Loucy (cell line): ENCODE measurements at regions not wholly inside any gene's neighbourhood (a gene's known extent, or its start where the extent isn't known, plus 50 kb on each side); places are given as distances from the start of the nearest gene placed in this dataset.

ENCODE experiments used
- H2AFZ ChIP-seq: fragments of 200-600 bp; sonication (generic); 2 replicates; pipeline ENCODE4 v1.6.0; 2016; ENCODE audit warnings: antibody characterized with exemption, mild to moderate bottlenecking, low read length, moderate library complexity
- H3F3A ChIP-seq: fragments of 200-600 bp; 2 replicates; pipeline ENCODE4 v1.6.0; 2016; ENCODE audit warnings: antibody characterized with exemption, low read depth, mild to moderate bottlenecking
- H3K27me3 ChIP-seq: fragments of 200-600 bp; sonication (generic); 2 replicates; pipeline ENCODE4 v1.6.1; 2014; ENCODE audit warnings: low read length, mild to moderate bottlenecking; ENCODE audit not compliant: insufficient read depth, poor library complexity, severe bottlenecking
- H3K36me3 ChIP-seq: fragments of 200-600 bp; sonication (generic); 2 replicates; pipeline ENCODE4 v1.6.1; 2016; ENCODE audit warnings: low read length; ENCODE audit not compliant: insufficient read depth
- H3K4me1 ChIP-seq: fragments of 200-600 bp; sonication (generic); 2 replicates; pipeline ENCODE4 v1.5.1; 2014; ENCODE audit warnings: low read length, mild to moderate bottlenecking; ENCODE audit not compliant: insufficient read depth, poor library complexity, severe bottlenecking
- H3K4me2 ChIP-seq: fragments of 200-600 bp; sonication (generic); 2 replicates; pipeline ENCODE4 v1.6.0; 2014; ENCODE audit warnings: antibody characterized with exemption, low read length, low read depth, mild to moderate bottlenecking; ENCODE audit not compliant: poor library complexity, severe bottlenecking
- H3K4me3 ChIP-seq: fragments of 200-600 bp; sonication (generic); 2 replicates; pipeline ENCODE4 v1.5.1; 2014; ENCODE audit warnings: low read length, mild to moderate bottlenecking, mixed read lengths; ENCODE audit not compliant: poor library complexity, severe bottlenecking
- H3K79me2 ChIP-seq: fragments of 200-600 bp; sonication (generic); 2 replicates; pipeline ENCODE4 v1.6.1; 2014; ENCODE audit warnings: low read length; ENCODE audit not compliant: insufficient read depth
- H3K9ac ChIP-seq: fragments of 200-600 bp; sonication (generic); 2 replicates; pipeline ENCODE4 v1.6.0; 2014; ENCODE audit warnings: mild to moderate bottlenecking, low read depth, low read length, moderate library complexity; ENCODE audit not compliant: poor library complexity, severe bottlenecking
- H3K9me2 ChIP-seq: fragments of 200-600 bp; sonication (generic); replicated peaks from 2 replicates; pipeline ENCODE4 v1.6.1; 2016; ENCODE audit warnings: low read depth, low read length, mixed read lengths
- H3K9me3 ChIP-seq: fragments of 200-600 bp; sonication (generic); 2 replicates; pipeline ENCODE4 v1.6.1; 2014; ENCODE audit warnings: mild to moderate bottlenecking, antibody characterized with exemption, low read length, low read depth; ENCODE audit not compliant: insufficient read depth
- H4K20me1 ChIP-seq: fragments of 200-600 bp; sonication (generic); 2 replicates; pipeline ENCODE4 v1.6.0; 2014; ENCODE audit warnings: antibody characterized with exemption, low read length, mild to moderate bottlenecking; ENCODE audit not compliant: insufficient read depth, poor library complexity, severe bottlenecking
- EZH2phosphoT487 ChIP-seq: fragments of 200-600 bp; IDR thresholded peaks from 2 replicates; pipeline ENCODE4 v1.6.1; 2018; ENCODE audit warnings: antibody characterized with exemption, mild to moderate bottlenecking, moderate library complexity, borderline replicate concordance
- TF ChIP-seq, protein P1 (sequence below): fragments of 200-600 bp; sonication (generic); conservative IDR thresholded peaks from 2 replicates; pipeline ENCODE4 v1.5.1; 2014; ENCODE audit warnings: mild to moderate bottlenecking, antibody characterized with exemption, low read length

DNA sequence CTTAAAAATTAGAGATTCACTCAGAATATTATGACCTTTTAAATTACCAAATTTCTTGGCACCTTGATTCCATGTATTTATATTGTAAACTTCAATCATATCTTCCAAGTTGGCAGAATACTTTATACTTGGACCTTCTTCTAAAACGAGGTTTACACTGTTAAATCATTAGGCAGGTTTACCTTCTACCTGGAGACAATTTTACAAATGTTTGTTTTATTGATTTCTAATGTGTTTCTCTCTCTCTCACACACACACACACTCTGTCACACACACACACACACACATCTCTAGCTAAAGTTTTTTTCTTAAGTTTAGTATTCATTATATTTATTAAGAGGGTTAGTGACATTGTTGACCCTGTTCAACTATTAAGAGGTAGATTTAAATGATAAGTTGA, 1155.6 kb downstream of the NSUN3 start:
- Histone ChIP-seq H3K9ac (no peak overlapping the region), H3K4me3 (no peak overlapping the region), H3K4me1 (no peaks in the 10 kb centered on the region), H3K36me3 (no peaks in the 10 kb centered on the region), H3K4me2 (no peak overlapping the region), H3K9me3 (no peaks in the 10 kb centered on the region), H3F3A (no peaks in the 10 kb centered on the region), H3K27me3 (no peaks in the 10 kb centered on the region), H4K20me1 (no peaks in the 10 kb centered on the region), H3K9me2 (no peaks in the 10 kb centered on the region), H3K79me2 (no peaks in the 10 kb centered on the region), H2AFZ (no peak overlapping the region)
- TF ChIP-seq, protein P1, sequence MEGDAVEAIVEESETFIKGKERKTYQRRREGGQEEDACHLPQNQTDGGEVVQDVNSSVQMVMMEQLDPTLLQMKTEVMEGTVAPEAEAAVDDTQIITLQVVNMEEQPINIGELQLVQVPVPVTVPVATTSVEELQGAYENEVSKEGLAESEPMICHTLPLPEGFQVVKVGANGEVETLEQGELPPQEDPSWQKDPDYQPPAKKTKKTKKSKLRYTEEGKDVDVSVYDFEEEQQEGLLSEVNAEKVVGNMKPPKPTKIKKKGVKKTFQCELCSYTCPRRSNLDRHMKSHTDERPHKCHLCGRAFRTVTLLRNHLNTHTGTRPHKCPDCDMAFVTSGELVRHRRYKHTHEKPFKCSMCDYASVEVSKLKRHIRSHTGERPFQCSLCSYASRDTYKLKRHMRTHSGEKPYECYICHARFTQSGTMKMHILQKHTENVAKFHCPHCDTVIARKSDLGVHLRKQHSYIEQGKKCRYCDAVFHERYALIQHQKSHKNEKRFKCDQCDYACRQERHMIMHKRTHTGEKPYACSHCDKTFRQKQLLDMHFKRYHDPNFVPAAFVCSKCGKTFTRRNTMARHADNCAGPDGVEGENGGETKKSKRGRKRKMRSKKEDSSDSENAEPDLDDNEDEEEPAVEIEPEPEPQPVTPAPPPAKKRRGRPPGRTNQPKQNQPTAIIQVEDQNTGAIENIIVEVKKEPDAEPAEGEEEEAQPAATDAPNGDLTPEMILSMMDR: no peak
- TF ChIP-seq EZH2phosphoT487: no peak

DNA sequence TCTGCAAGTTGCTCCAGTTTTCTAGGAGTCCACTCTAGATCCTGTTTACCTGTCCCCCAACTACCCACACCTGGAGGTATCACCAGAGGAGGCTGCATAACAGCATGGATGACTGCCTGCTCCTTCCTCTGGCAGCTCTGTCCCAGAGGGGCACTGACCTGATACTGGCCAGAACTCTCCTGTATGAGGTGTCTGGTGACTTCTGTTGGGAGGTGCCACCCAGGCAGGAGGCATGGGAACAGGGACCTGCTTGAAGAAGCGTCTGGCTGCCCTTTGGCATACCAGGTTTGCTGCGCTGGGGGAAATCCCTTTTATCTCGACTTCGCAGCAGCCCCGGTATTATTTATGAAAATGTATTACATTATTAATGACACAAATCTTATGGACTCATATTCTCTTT, 1163.6 kb downstream of the NSUN3 start:
- TF ChIP-seq, protein P1: no peak
- no peak for TF ChIP-seq EZH2phosphoT487
- Histone ChIP-seq H3K4me1 (no peaks in the 10 kb centered on the region), H4K20me1 (no peaks in the 10 kb centered on the region), H3F3A (no peaks in the 10 kb centered on the region), H3K79me2 (no peaks in the 10 kb centered on the region), H3K36me3 (no peaks in the 10 kb centered on the region), H3K27me3 (no peaks in the 10 kb centered on the region), H3K4me3 (no peak overlapping the region), H3K4me2 (no peak overlapping the region), H3K9ac (no peak overlapping the region), H3K9me3 (no peaks in the 10 kb centered on the region), H2AFZ (no peak overlapping the region), H3K9me2 (no peaks in the 10 kb centered on the region)

DNA sequence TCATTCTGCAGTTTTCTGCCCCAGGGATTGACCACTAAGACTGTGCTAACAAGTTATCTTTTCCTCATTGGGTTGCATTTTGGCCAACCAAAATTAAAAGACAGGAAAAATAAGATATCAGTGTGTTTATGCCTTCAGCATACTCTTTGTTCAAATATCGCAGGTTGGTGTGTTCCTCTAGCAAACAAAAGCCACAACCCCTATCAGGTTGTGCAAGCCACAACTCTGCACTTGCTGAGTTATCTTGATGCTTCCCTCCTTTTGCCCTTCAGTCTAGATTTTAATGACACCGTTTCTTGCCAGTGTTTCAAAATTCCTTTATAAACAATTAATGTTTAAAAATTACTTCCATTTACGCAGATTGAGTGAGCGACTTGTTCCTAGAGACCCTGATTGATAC, 1164.2 kb downstream of the NSUN3 start:
- Histone ChIP-seq H3K9me3 (no peaks in the 10 kb centered on the region), H3F3A (no peaks in the 10 kb centered on the region), H3K27me3 (no peaks in the 10 kb centered on the region), H3K79me2 (no peaks in the 10 kb centered on the region), H2AFZ (no peak overlapping the region), H3K4me2 (no peak overlapping the region), H3K9me2 (no peaks in the 10 kb centered on the region), H4K20me1 (no peaks in the 10 kb centered on the region), H3K4me1 (no peaks in the 10 kb centered on the region), H3K9ac (no peak overlapping the region), H3K36me3 (no peaks in the 10 kb centered on the region), H3K4me3 (no peak overlapping the region)
- no peak for TF ChIP-seq EZH2phosphoT487
- TF ChIP-seq, protein P1: no peak
